MM.1S (cell line): ENCODE measurements at regions not wholly inside any gene's neighbourhood (a gene's known extent, or its start where the extent isn't known, plus 50 kb on each side); places are given as distances from the start of the nearest gene placed in this dataset.

ENCODE experiments used
- EZH2 ChIP-seq: fragments of 300-600 bp; sonication (generic); optimal IDR thresholded peaks from 2 replicates; pipeline ENCODE3; 2017; ENCODE audit warnings: low read depth, mild to moderate bottlenecking, antibody characterized with exemption, low read length, mixed read lengths
- TF ChIP-seq, protein P1 (sequence below): fragments of 300-600 bp; sonication (generic); IDR thresholded peaks from 2 replicates; pipeline ENCODE4 v1.5.1; 2016; ENCODE audit warnings: antibody characterized with exemption, low read length, mixed read lengths

DNA sequence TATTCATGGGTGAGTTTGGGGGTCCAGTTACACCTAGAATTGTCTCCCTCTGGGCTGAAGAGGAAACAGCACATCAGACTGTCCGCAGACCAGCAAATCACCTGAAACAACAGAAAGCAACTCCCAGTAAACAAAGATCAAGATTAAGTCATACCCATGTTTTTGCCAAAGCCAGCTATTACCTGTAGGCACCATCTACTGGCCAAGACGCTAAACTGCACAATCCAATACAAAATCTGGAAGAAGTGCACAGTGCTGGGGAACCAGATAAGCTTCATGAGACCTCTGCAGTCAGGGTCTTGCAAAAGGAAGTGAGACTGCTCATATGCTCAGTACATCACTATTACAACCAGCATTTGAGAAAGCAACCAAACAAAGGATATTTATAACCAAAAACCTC lies 157.5 kb upstream of the ITM2A start:
- TF ChIP-seq EZH2, result no peak
- TF ChIP-seq, protein P1, sequence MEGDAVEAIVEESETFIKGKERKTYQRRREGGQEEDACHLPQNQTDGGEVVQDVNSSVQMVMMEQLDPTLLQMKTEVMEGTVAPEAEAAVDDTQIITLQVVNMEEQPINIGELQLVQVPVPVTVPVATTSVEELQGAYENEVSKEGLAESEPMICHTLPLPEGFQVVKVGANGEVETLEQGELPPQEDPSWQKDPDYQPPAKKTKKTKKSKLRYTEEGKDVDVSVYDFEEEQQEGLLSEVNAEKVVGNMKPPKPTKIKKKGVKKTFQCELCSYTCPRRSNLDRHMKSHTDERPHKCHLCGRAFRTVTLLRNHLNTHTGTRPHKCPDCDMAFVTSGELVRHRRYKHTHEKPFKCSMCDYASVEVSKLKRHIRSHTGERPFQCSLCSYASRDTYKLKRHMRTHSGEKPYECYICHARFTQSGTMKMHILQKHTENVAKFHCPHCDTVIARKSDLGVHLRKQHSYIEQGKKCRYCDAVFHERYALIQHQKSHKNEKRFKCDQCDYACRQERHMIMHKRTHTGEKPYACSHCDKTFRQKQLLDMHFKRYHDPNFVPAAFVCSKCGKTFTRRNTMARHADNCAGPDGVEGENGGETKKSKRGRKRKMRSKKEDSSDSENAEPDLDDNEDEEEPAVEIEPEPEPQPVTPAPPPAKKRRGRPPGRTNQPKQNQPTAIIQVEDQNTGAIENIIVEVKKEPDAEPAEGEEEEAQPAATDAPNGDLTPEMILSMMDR, result peak; percentile 75
